ENCODE measurements at regions not wholly inside any gene's neighbourhood (a gene's known extent, or its start where the extent isn't known, plus 50 kb on each side); places are given as distances from the start of the nearest gene placed in this dataset.

DNA sequence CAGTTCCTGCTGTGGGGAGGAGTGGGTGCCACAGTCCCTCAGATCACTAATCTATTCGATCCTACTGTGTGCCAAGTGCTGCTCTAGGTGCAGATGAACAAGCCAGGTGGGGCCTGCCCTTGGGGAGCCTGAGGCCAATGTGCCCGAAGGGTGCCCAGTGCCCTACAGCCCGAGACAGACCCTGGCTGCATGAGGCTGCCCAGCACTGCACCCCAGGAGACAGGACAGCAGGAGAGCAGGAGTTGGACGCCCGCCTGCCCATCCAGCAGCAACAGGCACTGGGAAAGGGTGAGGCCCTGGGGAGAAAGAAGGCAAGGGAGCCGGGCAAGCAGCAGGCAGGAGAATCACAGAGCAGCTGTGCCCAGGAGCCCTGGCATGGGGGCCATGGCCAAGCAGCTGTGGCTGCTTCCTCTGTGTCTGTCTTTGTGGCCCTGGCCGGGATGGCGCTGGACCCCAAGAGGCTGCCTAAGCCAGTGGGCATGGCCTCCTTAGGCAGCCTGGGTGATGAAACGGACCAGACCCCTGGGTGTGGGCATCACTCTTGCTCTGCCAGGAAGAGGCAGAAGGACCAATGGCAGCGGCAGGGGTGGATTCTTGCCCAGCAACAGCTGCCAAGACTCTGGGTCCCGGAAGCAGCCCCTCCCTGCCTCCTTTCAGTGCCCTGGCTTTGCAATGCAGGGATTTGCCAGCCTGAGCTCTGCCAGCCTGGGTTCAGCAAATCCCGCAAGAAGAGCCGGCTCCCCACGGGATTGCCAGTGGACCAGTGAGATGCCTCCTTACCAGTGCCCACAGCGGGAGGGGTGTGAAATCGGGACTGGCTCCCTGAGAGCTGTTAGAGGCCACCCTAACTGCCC, 179.6 kb upstream of the TNRC6C start (continued):
- TF ChIP-seq SRF (IDR thresholded peaks at IDR 0.05; ENCODE audit: low read depth, low read length) (no peak), SIRT6 (IDR thresholded peaks at IDR 0.05; ENCODE audit: low read length) (no peak), JUN (IDR thresholded peaks at IDR 0.05; ENCODE audit: low read depth, low read length) (no peak), SP2 (IDR thresholded peaks at IDR 0.05; ENCODE audit: low read length) (no peak), EP300 (IDR thresholded peaks at IDR 0.05; ENCODE audit: borderline replicate concordance in 1 of 2, low read depth in 2 of 2, low read length in 2 of 2) (no peak), GABPA (IDR thresholded peaks at IDR 0.05; ENCODE audit: borderline replicate concordance, insufficient read depth, low read length) (no peak), SIN3A (conservative IDR thresholded peaks at IDR 0.05 in 1 of 2, IDR thresholded peaks at IDR 0.05 in 1 of 2; ENCODE audit: low read depth in 1 of 2, low read length in 2 of 2) (no peak), MAFK (IDR thresholded peaks at IDR 0.05; ENCODE audit: low read depth, low read length) (no peak), TAF7 (optimal IDR thresholded peaks at IDR 0.05; ENCODE audit: borderline replicate concordance, low read depth, low read length) (no peak), SIX5 (IDR thresholded peaks at IDR 0.05; ENCODE audit: low read depth, low read length) (no peak)
- TF ChIP-seq, protein P1, sequence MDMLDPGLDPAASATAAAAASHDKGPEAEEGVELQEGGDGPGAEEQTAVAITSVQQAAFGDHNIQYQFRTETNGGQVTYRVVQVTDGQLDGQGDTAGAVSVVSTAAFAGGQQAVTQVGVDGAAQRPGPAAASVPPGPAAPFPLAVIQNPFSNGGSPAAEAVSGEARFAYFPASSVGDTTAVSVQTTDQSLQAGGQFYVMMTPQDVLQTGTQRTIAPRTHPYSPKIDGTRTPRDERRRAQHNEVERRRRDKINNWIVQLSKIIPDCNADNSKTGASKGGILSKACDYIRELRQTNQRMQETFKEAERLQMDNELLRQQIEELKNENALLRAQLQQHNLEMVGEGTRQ (IDR thresholded peaks at IDR 0.05; ENCODE audit: low read length) = no peak
